ENCODE measurements at regions not wholly inside any gene's neighbourhood (a gene's known extent, or its start where the extent isn't known, plus 50 kb on each side); places are given as distances from the start of the nearest gene placed in this dataset.

DNA sequence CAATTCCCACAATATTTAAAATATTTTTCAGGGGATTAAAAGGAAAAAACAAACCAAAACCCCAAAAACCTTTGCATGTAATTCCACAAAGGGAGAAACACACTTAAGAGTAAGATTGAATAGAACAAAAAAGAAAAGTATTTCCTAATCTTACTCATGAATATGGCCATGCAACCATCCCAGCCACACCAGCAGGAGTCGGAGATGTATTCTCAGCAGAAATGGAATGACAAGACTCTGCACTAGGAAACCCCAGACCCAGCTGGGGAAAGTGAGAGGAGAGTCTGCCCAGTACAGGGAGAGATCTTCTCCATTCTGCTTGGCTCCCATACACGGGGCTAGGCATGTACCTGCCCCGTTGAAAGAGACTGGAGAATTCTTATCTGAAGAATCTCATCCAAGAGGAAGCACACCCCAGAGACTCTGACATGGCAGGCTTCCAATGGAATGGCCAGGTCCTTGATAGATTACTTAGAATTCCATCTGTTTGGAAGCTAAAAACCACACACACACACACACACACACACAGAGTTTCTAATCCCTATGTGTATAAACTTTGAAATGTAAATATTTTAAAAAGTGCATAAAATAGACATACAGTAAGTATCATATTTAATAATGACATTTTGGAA lies 118.8 kb downstream of the GADD45G start:
- no peak for TF ChIP-seq EZH2phosphoT487 (IDR thresholded peaks at IDR 0.05; ENCODE audit: unreplicated experiment)
- TF ChIP-seq CTCF (conservative IDR thresholded peaks at IDR 0.05; ENCODE audit: low read depth in 2 of 2) = no peak
- TF ChIP-seq EZH2 (IDR thresholded peaks at IDR 0.05; ENCODE audit: low read depth, unreplicated experiment) = no peak
- no peak for TF ChIP-seq NANOG (IDR thresholded peaks at IDR 0.05; ENCODE audit: borderline replicate concordance)
- TF ChIP-seq POLR2AphosphoS5 (IDR thresholded peaks at IDR 0.05; ENCODE audit: low read depth) = no peak
- TF ChIP-seq CREB1 (CRISPR knock-in tag; IDR thresholded peaks at IDR 0.05; ENCODE audit: low read depth) = no peak
- TF ChIP-seq JUNB (IDR thresholded peaks at IDR 0.05; ENCODE audit: unreplicated experiment) = no peak
- TF ChIP-seq, protein P1, sequence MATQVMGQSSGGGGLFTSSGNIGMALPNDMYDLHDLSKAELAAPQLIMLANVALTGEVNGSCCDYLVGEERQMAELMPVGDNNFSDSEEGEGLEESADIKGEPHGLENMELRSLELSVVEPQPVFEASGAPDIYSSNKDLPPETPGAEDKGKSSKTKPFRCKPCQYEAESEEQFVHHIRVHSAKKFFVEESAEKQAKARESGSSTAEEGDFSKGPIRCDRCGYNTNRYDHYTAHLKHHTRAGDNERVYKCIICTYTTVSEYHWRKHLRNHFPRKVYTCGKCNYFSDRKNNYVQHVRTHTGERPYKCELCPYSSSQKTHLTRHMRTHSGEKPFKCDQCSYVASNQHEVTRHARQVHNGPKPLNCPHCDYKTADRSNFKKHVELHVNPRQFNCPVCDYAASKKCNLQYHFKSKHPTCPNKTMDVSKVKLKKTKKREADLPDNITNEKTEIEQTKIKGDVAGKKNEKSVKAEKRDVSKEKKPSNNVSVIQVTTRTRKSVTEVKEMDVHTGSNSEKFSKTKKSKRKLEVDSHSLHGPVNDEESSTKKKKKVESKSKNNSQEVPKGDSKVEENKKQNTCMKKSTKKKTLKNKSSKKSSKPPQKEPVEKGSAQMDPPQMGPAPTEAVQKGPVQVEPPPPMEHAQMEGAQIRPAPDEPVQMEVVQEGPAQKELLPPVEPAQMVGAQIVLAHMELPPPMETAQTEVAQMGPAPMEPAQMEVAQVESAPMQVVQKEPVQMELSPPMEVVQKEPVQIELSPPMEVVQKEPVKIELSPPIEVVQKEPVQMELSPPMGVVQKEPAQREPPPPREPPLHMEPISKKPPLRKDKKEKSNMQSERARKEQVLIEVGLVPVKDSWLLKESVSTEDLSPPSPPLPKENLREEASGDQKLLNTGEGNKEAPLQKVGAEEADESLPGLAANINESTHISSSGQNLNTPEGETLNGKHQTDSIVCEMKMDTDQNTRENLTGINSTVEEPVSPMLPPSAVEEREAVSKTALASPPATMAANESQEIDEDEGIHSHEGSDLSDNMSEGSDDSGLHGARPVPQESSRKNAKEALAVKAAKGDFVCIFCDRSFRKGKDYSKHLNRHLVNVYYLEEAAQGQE (IDR thresholded peaks at IDR 0.05; ENCODE audit: unreplicated experiment) = no peak
- TF ChIP-seq ETS1 (IDR thresholded peaks at IDR 0.05) = no peak
- no peak for TF ChIP-seq ZNF331 (CRISPR knock-in tag; IDR thresholded peaks at IDR 0.05; ENCODE audit: low read depth)
- TF ChIP-seq STAT1 (IDR thresholded peaks at IDR 0.05; ENCODE audit: unreplicated experiment) = no peak

All from GM23338 (cell line).